ENCODE measurements at regions not wholly inside any gene's neighbourhood (a gene's known extent, or its start where the extent isn't known, plus 50 kb on each side); places are given as distances from the start of the nearest gene placed in this dataset.

- intact Hi-C loops (cut with DNase I) = no loop called here
- Histone ChIP-seq H3K36me3 (no peaks in the 10 kb centered on the region), H3K4me1 (peaks cover 0 to 8% (median 3%) of the 10 kb centered on the region in 4 donors), H3K9me3 (no peaks in the 10 kb centered on the region), H3K4me3 (no peak overlapping the region), H3K27me3 (no peaks in the 10 kb centered on the region), H3K27ac (peak overlapping the region in 1 of 4 donors; percentile 23)
- DNase-seq = no peak
- TF ChIP-seq POLR2A (IDR thresholded peaks at IDR 0.05) (no peak), CTCF (IDR thresholded peaks at IDR 0.05) (no peak), EP300 (IDR thresholded peaks at IDR 0.05) (no peak), POLR2AphosphoS5 (IDR thresholded peaks at IDR 0.05) (no peak)
- WGBS, 2 donors = 48 to 53% methylated on average over 4 of the region's 4 CpGs
Measured at GRCh38 chr14:71290960-71291466, 383.8 kb downstream of the PCNX1 start.

- TF ChIP-seq POLR2AphosphoS5 (IDR thresholded peaks at IDR 0.05) (no peak), POLR2A (IDR thresholded peaks at IDR 0.05) (no peak), CTCF (IDR thresholded peaks at IDR 0.05) (no peak), EP300 (IDR thresholded peaks at IDR 0.05) (no peak)
- Histone ChIP-seq H3K27ac (no peak overlapping the region), H3K27me3 (no peaks in the 10 kb centered on the region), H3K9me3 (no peaks in the 10 kb centered on the region), H3K36me3 (no peaks in the 10 kb centered on the region), H3K4me1 (peaks cover 0 to 2% (median under 1%) of the 10 kb centered on the region in 4 donors), H3K4me3 (no peak overlapping the region)
- intact Hi-C loops (cut with DNase I) = no loop called here
- DNase-seq = no peak
Measured at GRCh38 chr14:71296184-71296583, 388.9 kb downstream of the PCNX1 start.

DNA sequence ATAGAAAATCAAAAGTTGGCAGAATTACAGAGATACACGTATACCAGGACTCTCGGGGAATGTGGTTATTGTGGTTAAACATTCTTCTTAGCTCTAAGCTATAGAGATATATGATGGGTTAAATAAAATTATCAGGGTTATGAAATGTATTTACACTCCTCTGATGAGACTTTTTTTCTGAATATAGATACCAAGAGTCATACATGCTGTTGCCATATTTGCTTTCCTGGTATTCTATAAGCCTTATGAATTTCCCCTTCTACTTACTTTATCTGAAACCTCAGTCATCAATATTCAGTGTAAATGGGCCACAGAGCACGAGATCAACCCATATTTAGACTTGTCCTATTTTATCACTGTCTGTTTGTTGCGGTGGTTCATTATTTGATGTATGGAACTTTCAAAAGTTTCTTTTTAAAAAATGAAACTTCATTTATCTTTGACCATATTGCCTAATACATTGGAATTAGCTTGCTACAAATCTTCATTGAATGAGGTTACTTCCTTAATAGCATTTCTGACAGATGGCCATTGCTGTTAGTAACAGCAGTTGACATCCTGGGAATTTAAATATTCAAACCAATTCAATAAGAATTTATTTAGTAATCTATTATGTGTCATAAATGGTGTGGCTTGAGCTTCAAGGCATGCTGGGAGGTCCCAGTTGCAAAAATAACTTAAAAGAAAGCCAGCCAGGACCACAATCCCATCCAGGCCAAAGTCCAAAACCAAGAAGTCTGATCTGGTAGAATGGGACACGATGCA, 393.5 kb downstream of the PCNX1 start:
- intact Hi-C loops (cut with DNase I) = no loop called here
- Histone ChIP-seq H3K4me1 (no peaks in the 10 kb centered on the region), H3K4me3 (no peak overlapping the region), H3K27ac (no peak overlapping the region), H3K9me3 (no peaks in the 10 kb centered on the region), H3K36me3 (no peaks in the 10 kb centered on the region), H3K27me3 (no peaks in the 10 kb centered on the region)
- 57 to 62% methylated on average over 5 of the region's 5 CpGs for WGBS, 2 donors
- no peak for TF ChIP-seq EP300 (IDR thresholded peaks at IDR 0.05)
- TF ChIP-seq POLR2AphosphoS5 (IDR thresholded peaks at IDR 0.05) = no peak
- no peak for DNase-seq

- no peak overlapping the region for H3K4me3 ChIP-seq
- 88 to 95% methylated on average over 2 of the region's 2 CpGs for WGBS, 2 donors
- intact Hi-C loops (cut with DNase I) = no loop called here
- no peaks in the 10 kb centered on the region for H3K4me1 ChIP-seq
- H3K27ac ChIP-seq = no peak overlapping the region
- no peaks in the 10 kb centered on the region for H3K36me3 ChIP-seq
- H3K27me3 ChIP-seq = no peaks in the 10 kb centered on the region
- no peak for DNase-seq
- no peaks in the 10 kb centered on the region for H3K9me3 ChIP-seq
- TF ChIP-seq POLR2AphosphoS5 (IDR thresholded peaks at IDR 0.05) (no peak), CTCF (IDR thresholded peaks at IDR 0.05) (no peak), POLR2A (IDR thresholded peaks at IDR 0.05) (no peak)
Measured at GRCh38 chr14:71301611-71302010, 394.4 kb downstream of the PCNX1 start.

GRCh38 chr14:71304690-71305089, 397.4 kb downstream of the PCNX1 start:
- WGBS, 2 donors = 89 to 95% methylated on average over 6 of the region's 6 CpGs
- Histone ChIP-seq H3K27me3 (no peaks in the 10 kb centered on the region), H3K36me3 (no peaks in the 10 kb centered on the region), H3K4me3 (no peak overlapping the region), H3K4me1 (no peaks in the 10 kb centered on the region), H3K27ac (no peak overlapping the region), H3K9me3 (no peaks in the 10 kb centered on the region)
- intact Hi-C loops (cut with DNase I) = no loop called here
- DNase-seq = no peak
- TF ChIP-seq EP300 (IDR thresholded peaks at IDR 0.05) = no peak
- TF ChIP-seq CTCF (IDR thresholded peaks at IDR 0.05) = no peak
- no peak for TF ChIP-seq POLR2AphosphoS5 (IDR thresholded peaks at IDR 0.05)
- no peak for TF ChIP-seq POLR2A (IDR thresholded peaks at IDR 0.05)

Data from sigmoid colon (tissue), 6 donors.